Mucosa of descending colon (tissue), 3 donors: ENCODE measurements at regions not wholly inside any gene's neighbourhood (a gene's known extent, or its start where the extent isn't known, plus 50 kb on each side); places are given as distances from the start of the nearest gene placed in this dataset.

Source experiments
- ATAC-seq: fragments of 200-7000 bp; cut with Tn5 transposase; one replicate; pipeline ENCODE4 v1.9.1; 2020; ENCODE audit warnings: mild to moderate bottlenecking, moderate library complexity
- DNase-seq, 3 donors: peaks; one replicate each; pipeline ENCODE4 v3.0.0-alpha.2; 2020
- H3K36me3 ChIP-seq: fragments of 200-600 bp; one replicate; pipeline ENCODE4 v1.8.0; 2021; ENCODE audit warnings: low read depth, mild to moderate bottlenecking
- H3K4me1 ChIP-seq: fragments of 200-600 bp; one replicate; pipeline ENCODE4 v1.8.0; 2021; ENCODE audit warnings: low read depth, mild to moderate bottlenecking
- H3K4me3 ChIP-seq: fragments of 200-600 bp; one replicate; pipeline ENCODE4 v1.8.0; 2021; ENCODE audit warnings: mild to moderate bottlenecking
- H3K9me3 ChIP-seq: fragments of 200-600 bp; one replicate; pipeline ENCODE4 v1.8.0; 2021; ENCODE audit warnings: mild to moderate bottlenecking
- intact Hi-C, 2 donors: fragments of 100-400 bp; cut with DNase I in 1 of 2; cut with micrococcal nuclease in 1 of 2; formaldehyde crosslinking; loops; one replicate each; pipeline versions ENCODE4 v1.11.0 to v1.11.1; 2022; cut with DNase I, micrococcal nuclease
- TF ChIP-seq, protein P1 (sequence below): fragments of 200-600 bp; IDR thresholded peaks from one replicate; pipeline ENCODE4 v1.8.0; 2022; ENCODE audit warnings: antibody characterized with exemption, mild to moderate bottlenecking
- donor health status: DM: no; HTN: no; CAD: no; lungs with moderate emphysema.
- donor health status: DM: no; HTN: no; CAD: no.
- donor health status: DM: no; HTN: yes; CAD: no.

GRCh38 chr10:21034241-21034640 lies 137.1 kb upstream of the NEBL start:
- TF ChIP-seq, protein P1, sequence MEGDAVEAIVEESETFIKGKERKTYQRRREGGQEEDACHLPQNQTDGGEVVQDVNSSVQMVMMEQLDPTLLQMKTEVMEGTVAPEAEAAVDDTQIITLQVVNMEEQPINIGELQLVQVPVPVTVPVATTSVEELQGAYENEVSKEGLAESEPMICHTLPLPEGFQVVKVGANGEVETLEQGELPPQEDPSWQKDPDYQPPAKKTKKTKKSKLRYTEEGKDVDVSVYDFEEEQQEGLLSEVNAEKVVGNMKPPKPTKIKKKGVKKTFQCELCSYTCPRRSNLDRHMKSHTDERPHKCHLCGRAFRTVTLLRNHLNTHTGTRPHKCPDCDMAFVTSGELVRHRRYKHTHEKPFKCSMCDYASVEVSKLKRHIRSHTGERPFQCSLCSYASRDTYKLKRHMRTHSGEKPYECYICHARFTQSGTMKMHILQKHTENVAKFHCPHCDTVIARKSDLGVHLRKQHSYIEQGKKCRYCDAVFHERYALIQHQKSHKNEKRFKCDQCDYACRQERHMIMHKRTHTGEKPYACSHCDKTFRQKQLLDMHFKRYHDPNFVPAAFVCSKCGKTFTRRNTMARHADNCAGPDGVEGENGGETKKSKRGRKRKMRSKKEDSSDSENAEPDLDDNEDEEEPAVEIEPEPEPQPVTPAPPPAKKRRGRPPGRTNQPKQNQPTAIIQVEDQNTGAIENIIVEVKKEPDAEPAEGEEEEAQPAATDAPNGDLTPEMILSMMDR = no peak
- H3K4me3 ChIP-seq = no peak overlapping the region
- no peaks in the 10 kb centered on the region for H3K4me1 ChIP-seq
- intact Hi-C loops = no loop called here
- DNase-seq (no peak), ATAC-seq (no peak)
- H3K9me3 ChIP-seq = no peaks in the 10 kb centered on the region
- no peaks in the 10 kb centered on the region for H3K36me3 ChIP-seq

- ATAC-seq = no peak
- TF ChIP-seq, protein P1 = no peak
- Histone ChIP-seq H3K4me3 (no peak overlapping the region), H3K4me1 (no peaks in the 10 kb centered on the region), H3K36me3 (no peaks in the 10 kb centered on the region), H3K9me3 (no peaks in the 10 kb centered on the region)
- intact Hi-C loops = no loop called here
- DNase-seq = no peak
Observed at GRCh38 chr10:21032587-21033319, 135.6 kb upstream of the NEBL start.

DNA sequence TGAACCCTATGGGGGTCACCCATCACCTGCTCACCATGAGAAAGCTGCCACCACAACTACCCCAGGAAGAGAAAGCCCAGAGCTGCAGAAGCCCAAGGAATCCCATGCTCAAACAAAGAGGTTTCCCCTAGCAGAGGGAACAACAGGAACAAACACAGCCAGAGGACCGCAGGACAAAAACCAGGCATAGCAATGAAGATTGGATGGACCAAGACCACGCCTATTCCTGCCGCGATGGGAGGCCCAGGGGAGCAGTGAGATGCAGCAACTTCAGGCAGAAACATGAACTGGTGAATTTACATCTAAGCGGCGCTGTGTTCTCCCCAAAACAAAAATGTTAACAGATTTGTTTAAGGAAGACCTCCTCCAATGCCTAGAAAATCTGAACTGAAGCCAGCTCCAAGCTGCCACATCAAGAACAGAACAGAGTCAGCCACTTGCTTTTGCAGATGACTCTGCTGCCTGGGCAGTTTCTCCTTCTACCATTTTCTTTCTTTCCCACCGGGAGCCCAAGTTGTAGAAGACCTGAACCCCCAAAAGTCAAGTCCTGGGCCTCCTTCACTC lies 134.2 kb upstream of the NEBL start:
- H3K36me3 ChIP-seq = no peaks in the 10 kb centered on the region
- intact Hi-C loops = no loop called here

GRCh38 chr10:21030091-21030490 lies 133.0 kb upstream of the NEBL start:
- no peaks in the 10 kb centered on the region for H3K36me3 ChIP-seq

More for the DNA sequence above, 134.2 kb upstream of the NEBL start:
- TF ChIP-seq, protein P1 = no peak
- DNase-seq = no peak
- ATAC-seq = no peak
- no peak overlapping the region for H3K4me3 ChIP-seq
- no peaks in the 10 kb centered on the region for H3K4me1 ChIP-seq
- H3K9me3 ChIP-seq = no peaks in the 10 kb centered on the region

DNA sequence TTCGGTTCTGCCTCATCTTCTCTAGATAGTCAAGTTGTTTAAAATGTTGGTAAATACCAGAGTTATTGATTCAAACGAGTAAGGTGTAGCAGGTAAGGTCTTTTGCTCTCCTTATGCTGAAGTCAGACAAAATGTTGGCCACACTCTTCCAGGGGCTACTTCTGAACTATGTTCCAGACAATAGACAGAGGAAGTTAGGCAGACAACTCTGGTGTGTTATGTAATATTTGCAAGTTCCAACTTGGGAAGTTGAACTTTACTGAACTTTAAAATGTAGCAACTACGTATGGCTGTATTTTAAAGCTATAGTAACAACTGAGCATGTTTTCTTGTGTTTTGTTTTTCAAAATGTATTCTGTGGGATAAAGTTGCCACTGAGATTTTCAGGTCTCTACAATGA lies 125.7 kb upstream of the NEBL start:
- intact Hi-C loops = no loop called here
- ATAC-seq = no peak

More at GRCh38 chr10:21030091-21030490, 133.0 kb upstream of the NEBL start:
- intact Hi-C loops = no loop called here
- no peaks in the 10 kb centered on the region for H3K9me3 ChIP-seq
- no peaks in the 10 kb centered on the region for H3K4me1 ChIP-seq
- no peak overlapping the region for H3K4me3 ChIP-seq
- TF ChIP-seq, protein P1 = no peak
- no peak for DNase-seq
- ATAC-seq = no peak

More for the DNA sequence above, 125.7 kb upstream of the NEBL start:
- Histone ChIP-seq H3K4me3 (no peak overlapping the region), H3K36me3 (no peaks in the 10 kb centered on the region), H3K4me1 (no peaks in the 10 kb centered on the region), H3K9me3 (no peaks in the 10 kb centered on the region)
- DNase-seq = no peak
- TF ChIP-seq, protein P1 = no peak
